HCT116 (cell line): ENCODE measurements at regions not wholly inside any gene's neighbourhood (a gene's known extent, or its start where the extent isn't known, plus 50 kb on each side); places are given as distances from the start of the nearest gene placed in this dataset.

Experiments used
- ATAC-seq: fragments of 200-7000 bp; cut with Tn5 transposase; 2 replicates; pipeline ENCODE4 v1.9.1; 2020; ENCODE audit warnings: mild to moderate bottlenecking, moderate library complexity
- BruUV-seq: library from RNA; stranded (reverse); fragments of 400-500 nt; replicated peaks from 2 replicates; lab custom pipeline; 2021; lab: Mats Ljungman, UMichigan
- CTCF ChIA-PET: fragments of 300-600 bp; sonication (Branson Sonifier 250); formaldehyde crosslinking; loops from one replicate; lab custom pipeline; 2021; ENCODE audit warnings: antibody characterized with exemption; lab: Charles Lee
- POLR2A ChIA-PET: fragments of 300-600, 350-600 bp; sonication (Branson Sonifier 250); formaldehyde crosslinking; loops from one replicate; lab custom pipeline; 2021; ENCODE audit warnings: antibody characterized with exemption; lab: Charles Lee
- RAD21 ChIA-PET, 2 experiments: fragments of 300-600 bp; sonication (Branson Sonifier 250); formaldehyde crosslinking; loops; one replicate each; lab custom pipeline; 2023; ENCODE audit warnings: low total read pairs in 2 of 2; ENCODE audit not compliant: uncharacterized antibody in 2 of 2, unreplicated experiment in 2 of 2, low non-redundant PET in 1 of 2; lab: Charles Lee
- DNase-seq: peaks from one replicate; pipeline ENCODE4 v3.0.0-alpha.2; 2010; ENCODE audit warnings: low read depth, low spot score
- H2AFZ ChIP-seq: fragments of 200-600 bp; shearing (Covaris generic), sonication (generic); 2 replicates; pipeline ENCODE4 v1.6.1; 2017; ENCODE audit warnings: low read depth, mixed run types, mixed read lengths, antibody characterized with exemption, low read length; ENCODE audit not compliant: poor library complexity, severe bottlenecking
- H3K27ac ChIP-seq: 2 replicates; pipeline ENCODE4 v1.5.1; 2012; ENCODE audit warnings: low read depth, low read length
- H3K27me3 ChIP-seq: fragments of 200-600 bp; sonication (generic); 2 replicates; pipeline ENCODE4 v1.6.1; 2016; ENCODE audit warnings: mixed run types, low read length, mixed read lengths; ENCODE audit not compliant: insufficient read depth
- H3K36me3 ChIP-seq, 2 experiments: fragments of 200-500 bp in 1 of 2; fragments of 200-600 bp in 1 of 2; sonication (Bioruptor generic) in 1 of 2; sonication (generic) in 1 of 2; 2 replicates each; pipeline versions ENCODE4 v1.5.1 to v1.6.1; 2014 to 2016; ENCODE audit warnings: low read length in 2 of 2, inconsistent platforms in 1 of 2, mixed read lengths in 1 of 2, mixed run types in 1 of 2; ENCODE audit not compliant: insufficient read depth in 2 of 2, control insufficient read depth in 1 of 2
- H3K4me1 ChIP-seq, 2 experiments: fragments of 200-600 bp in 1 of 2; sonication (generic) in 1 of 2; 2 replicates each; pipeline versions ENCODE4 v1.5.1 to v1.6.1; 2012 to 2017; ENCODE audit warnings: low read length in 2 of 2, inconsistent platforms in 1 of 2, mild to moderate bottlenecking in 1 of 2, mixed read lengths in 1 of 2, mixed run types in 1 of 2, moderate library complexity in 1 of 2; ENCODE audit not compliant: insufficient read depth in 2 of 2, control insufficient read depth in 1 of 2
- H3K4me2 ChIP-seq: fragments of 200-600 bp; sonication (generic); 2 replicates; pipeline ENCODE4 v1.6.1; 2017; ENCODE audit warnings: mixed run types, low read length, mixed read lengths
- H3K4me3 ChIP-seq, 2 experiments: fragments of 200-600 bp in 1 of 2; sonication (generic) in 1 of 2; replicated peaks in 1 of 2; 2 replicates each; pipeline ENCODE4 v1.5.1; 2011 to 2016; ENCODE audit warnings: low read length in 2 of 2, control low read depth in 1 of 2, low read depth in 1 of 2, mild to moderate bottlenecking in 1 of 2, mixed read lengths in 1 of 2, mixed run types in 1 of 2
- H3K79me2 ChIP-seq: fragments of 200-600 bp; sonication (generic); 2 replicates; pipeline ENCODE4 v1.6.1; 2017; ENCODE audit warnings: mild to moderate bottlenecking, mixed run types, low read length, moderate library complexity, mixed read lengths; ENCODE audit not compliant: insufficient read depth
- H3K9ac ChIP-seq: fragments of 200-600 bp; sonication (generic); 2 replicates; pipeline ENCODE4 v1.6.1; 2016; ENCODE audit warnings: low read length, mixed read lengths
- H3K9me2 ChIP-seq: fragments of 200-600 bp; sonication (generic), shearing (Covaris generic); 2 replicates; pipeline ENCODE4 v1.6.1; 2017; ENCODE audit warnings: mixed run types, mild to moderate bottlenecking, moderate library complexity; ENCODE audit not compliant: insufficient read depth
- H3K9me3 ChIP-seq, 2 experiments: fragments of 200-500 bp in 1 of 2; fragments of 200-600 bp in 1 of 2; sonication (Bioruptor generic) in 1 of 2; sonication (generic) in 1 of 2; 2 replicates each; pipeline ENCODE4 v1.6.1; 2014 to 2017; ENCODE audit warnings: low read length in 2 of 2, mixed read lengths in 2 of 2, inconsistent platforms in 1 of 2, low read depth in 1 of 2, mild to moderate bottlenecking in 1 of 2, mixed run types in 1 of 2, moderate library complexity in 1 of 2; ENCODE audit not compliant: control insufficient read depth in 1 of 2, insufficient read depth in 1 of 2
- H4K20me1 ChIP-seq: fragments of 200-600 bp; sonication (generic), shearing (Covaris generic); 2 replicates; pipeline ENCODE4 v1.6.1; 2017; ENCODE audit warnings: mixed run types, mild to moderate bottlenecking, moderate library complexity; ENCODE audit not compliant: insufficient read depth
- CBX3 ChIP-seq: IDR thresholded peaks from 2 replicates; pipeline ENCODE4 v1.6.1; 2012; ENCODE audit warnings: low read depth
- CTCF ChIP-seq, 3 experiments: fragments of 200-600 bp in 1 of 3; sonication (generic) in 1 of 3; IDR thresholded peaks in 2 of 3; conservative IDR thresholded peaks in 1 of 3; 2 replicates each; pipeline ENCODE4 v1.5.1; 2012 to 2017; ENCODE audit warnings: low read depth in 2 of 3, low read length in 2 of 3, antibody characterized with exemption in 1 of 3, borderline replicate concordance in 1 of 3, control low read depth in 1 of 3, mild to moderate bottlenecking in 1 of 3, mixed read lengths in 1 of 3, mixed run types in 1 of 3, moderate library complexity in 1 of 3; ENCODE audit not compliant: insufficient read depth in 1 of 3
- EGR1 ChIP-seq: IDR thresholded peaks from 2 replicates; pipeline ENCODE4 v1.6.1; 2012; ENCODE audit warnings: low read depth
- EZH2 ChIP-seq: fragments of 200-600 bp; sonication (generic); IDR thresholded peaks from 2 replicates; pipeline ENCODE4 v1.6.1; 2017; ENCODE audit warnings: antibody characterized with exemption, mixed run types
- EZH2phosphoT487 ChIP-seq: fragments of 200-600 bp; IDR thresholded peaks from 2 replicates; pipeline ENCODE4 v1.6.1; 2018; ENCODE audit warnings: antibody characterized with exemption, borderline replicate concordance
- JUND ChIP-seq: IDR thresholded peaks from 2 replicates; pipeline ENCODE4 v1.6.1; 2012
- MAX ChIP-seq: IDR thresholded peaks from 2 replicates; pipeline ENCODE4 v1.6.1; 2012
- POLR2A ChIP-seq: IDR thresholded peaks from 2 replicates; pipeline ENCODE4 v1.7.0; 2011; ENCODE audit warnings: borderline replicate concordance; ENCODE audit not compliant: insufficient read depth, insufficient read length; ENCODE audit errors: extremely low read depth
- POLR2AphosphoS5 ChIP-seq: IDR thresholded peaks from 2 replicates; pipeline ENCODE4 v1.6.1; 2011; ENCODE audit warnings: mild to moderate bottlenecking, low read depth, low read length, moderate library complexity
- SIN3A ChIP-seq: IDR thresholded peaks from 2 replicates; pipeline ENCODE4 v1.6.1; 2012; ENCODE audit warnings: low read depth
- YY1 ChIP-seq: IDR thresholded peaks from 2 replicates; pipeline ENCODE4 v1.6.1; 2011; ENCODE audit warnings: low read length, low read depth, moderate library complexity, mild to moderate bottlenecking; ENCODE audit not compliant: insufficient replicate concordance; ENCODE audit errors: extremely low read depth
- ZFX ChIP-seq: fragments of 450-650 bp; IDR thresholded peaks from 2 replicates; pipeline ENCODE4 v1.6.1; 2017
- ZNF274 ChIP-seq: fragments of 200-500 bp; sonication (Bioruptor generic); IDR thresholded peaks from 2 replicates; pipeline ENCODE4 v1.6.1; 2014; ENCODE audit warnings: mild to moderate bottlenecking, low read depth, low read length, inconsistent platforms
- intact Hi-C: fragments of 100-400 bp; cut with micrococcal nuclease; formaldehyde crosslinking; loops from 2 replicates; pipeline ENCODE4 v1.10.0; 2022
- TF ChIP-seq, protein P1 (sequence below): IDR thresholded peaks from 2 replicates; pipeline ENCODE4 v1.6.1; 2012; ENCODE audit warnings: low read depth

- Histone ChIP-seq H4K20me1 (no peaks in the 10 kb centered on the region), H3K9ac (no peak overlapping the region), H3K79me2 (no peaks in the 10 kb centered on the region), H3K9me3 (no peaks in the 10 kb centered on the region), H3K4me2 (no peak overlapping the region), H3K4me3 (no peak overlapping the region), H3K27ac (no peak overlapping the region), H3K27me3 (peaks cover 72% of the 10 kb centered on the region), H2AFZ (no peak overlapping the region), H3K36me3 (no peaks in the 10 kb centered on the region), H3K9me2 (no peaks in the 10 kb centered on the region), H3K4me1 (no peaks in the 10 kb centered on the region)
- ChIA-PET CTCF (no interaction called here), RAD21 (no interaction called here), POLR2A (interaction anchor here (0.6 kb wide), 1 partner anchor 11 kb away, joined by 4 read pairs; no protein-coding TSS in a partner anchor)
- intact Hi-C loops = no loop called here
- DNase-seq (no peak), ATAC-seq (no peak)
- no TSS peak for BruUV-seq
- no peak for TF ChIP-seq EGR1
- TF ChIP-seq EZH2phosphoT487 = no peak
- TF ChIP-seq MAX = no peak
- no peak for TF ChIP-seq CTCF (IDR thresholded peaks at IDR 0.05 in 2 of 3, conservative IDR thresholded peaks at IDR 0.05 in 1 of 3; ENCODE audit: borderline replicate concordance in 1 of 3, insufficient read depth in 1 of 3, low read depth in 2 of 3, low read length in 2 of 3)
- no peak for TF ChIP-seq SIN3A
- no peak for TF ChIP-seq EZH2
- TF ChIP-seq ZFX = no peak
- no peak for TF ChIP-seq CBX3
- TF ChIP-seq, protein P1, sequence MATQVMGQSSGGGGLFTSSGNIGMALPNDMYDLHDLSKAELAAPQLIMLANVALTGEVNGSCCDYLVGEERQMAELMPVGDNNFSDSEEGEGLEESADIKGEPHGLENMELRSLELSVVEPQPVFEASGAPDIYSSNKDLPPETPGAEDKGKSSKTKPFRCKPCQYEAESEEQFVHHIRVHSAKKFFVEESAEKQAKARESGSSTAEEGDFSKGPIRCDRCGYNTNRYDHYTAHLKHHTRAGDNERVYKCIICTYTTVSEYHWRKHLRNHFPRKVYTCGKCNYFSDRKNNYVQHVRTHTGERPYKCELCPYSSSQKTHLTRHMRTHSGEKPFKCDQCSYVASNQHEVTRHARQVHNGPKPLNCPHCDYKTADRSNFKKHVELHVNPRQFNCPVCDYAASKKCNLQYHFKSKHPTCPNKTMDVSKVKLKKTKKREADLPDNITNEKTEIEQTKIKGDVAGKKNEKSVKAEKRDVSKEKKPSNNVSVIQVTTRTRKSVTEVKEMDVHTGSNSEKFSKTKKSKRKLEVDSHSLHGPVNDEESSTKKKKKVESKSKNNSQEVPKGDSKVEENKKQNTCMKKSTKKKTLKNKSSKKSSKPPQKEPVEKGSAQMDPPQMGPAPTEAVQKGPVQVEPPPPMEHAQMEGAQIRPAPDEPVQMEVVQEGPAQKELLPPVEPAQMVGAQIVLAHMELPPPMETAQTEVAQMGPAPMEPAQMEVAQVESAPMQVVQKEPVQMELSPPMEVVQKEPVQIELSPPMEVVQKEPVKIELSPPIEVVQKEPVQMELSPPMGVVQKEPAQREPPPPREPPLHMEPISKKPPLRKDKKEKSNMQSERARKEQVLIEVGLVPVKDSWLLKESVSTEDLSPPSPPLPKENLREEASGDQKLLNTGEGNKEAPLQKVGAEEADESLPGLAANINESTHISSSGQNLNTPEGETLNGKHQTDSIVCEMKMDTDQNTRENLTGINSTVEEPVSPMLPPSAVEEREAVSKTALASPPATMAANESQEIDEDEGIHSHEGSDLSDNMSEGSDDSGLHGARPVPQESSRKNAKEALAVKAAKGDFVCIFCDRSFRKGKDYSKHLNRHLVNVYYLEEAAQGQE = no peak
- no peak for TF ChIP-seq YY1
- TF ChIP-seq POLR2A = no peak
- TF ChIP-seq JUND = no peak
- no peak for TF ChIP-seq POLR2AphosphoS5
- TF ChIP-seq ZNF274 = no peak
These were observed 62.7 kb upstream of the PELI2 start for GRCh38 chr14:56055511-56055910.
